ENCODE measurements at regions not wholly inside any gene's neighbourhood (a gene's known extent, or its start where the extent isn't known, plus 50 kb on each side); places are given as distances from the start of the nearest gene placed in this dataset.

DNA sequence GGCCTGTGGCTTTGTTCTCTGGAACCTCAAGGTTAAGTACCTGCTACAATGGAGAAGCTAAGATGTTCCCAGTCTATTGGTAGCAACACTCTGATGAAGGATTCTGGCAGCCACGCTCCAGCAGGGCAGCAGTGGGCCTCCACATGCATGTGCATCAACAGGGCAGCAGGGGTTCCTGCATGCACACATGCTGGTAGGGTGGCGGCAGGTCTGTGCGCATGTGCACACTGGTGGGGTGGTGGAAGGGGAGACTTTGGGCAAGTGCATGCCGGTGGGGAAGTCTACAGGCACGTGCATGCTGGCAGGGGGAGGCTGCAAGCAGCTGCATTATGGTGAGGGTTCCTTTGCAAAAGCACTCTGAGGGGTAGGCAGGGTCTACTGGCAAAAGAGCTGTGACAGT, 160.7 kb downstream of the NKX6-1 start (continued):
- TF ChIP-seq MYC (IDR thresholded peaks at IDR 0.05; ENCODE audit: insufficient read depth, insufficient read length, insufficient replicate concordance, low read length, severe bottlenecking) (no peak), CBX3 (IDR thresholded peaks at IDR 0.05; ENCODE audit: borderline replicate concordance, low read depth) (no peak)

DNA sequence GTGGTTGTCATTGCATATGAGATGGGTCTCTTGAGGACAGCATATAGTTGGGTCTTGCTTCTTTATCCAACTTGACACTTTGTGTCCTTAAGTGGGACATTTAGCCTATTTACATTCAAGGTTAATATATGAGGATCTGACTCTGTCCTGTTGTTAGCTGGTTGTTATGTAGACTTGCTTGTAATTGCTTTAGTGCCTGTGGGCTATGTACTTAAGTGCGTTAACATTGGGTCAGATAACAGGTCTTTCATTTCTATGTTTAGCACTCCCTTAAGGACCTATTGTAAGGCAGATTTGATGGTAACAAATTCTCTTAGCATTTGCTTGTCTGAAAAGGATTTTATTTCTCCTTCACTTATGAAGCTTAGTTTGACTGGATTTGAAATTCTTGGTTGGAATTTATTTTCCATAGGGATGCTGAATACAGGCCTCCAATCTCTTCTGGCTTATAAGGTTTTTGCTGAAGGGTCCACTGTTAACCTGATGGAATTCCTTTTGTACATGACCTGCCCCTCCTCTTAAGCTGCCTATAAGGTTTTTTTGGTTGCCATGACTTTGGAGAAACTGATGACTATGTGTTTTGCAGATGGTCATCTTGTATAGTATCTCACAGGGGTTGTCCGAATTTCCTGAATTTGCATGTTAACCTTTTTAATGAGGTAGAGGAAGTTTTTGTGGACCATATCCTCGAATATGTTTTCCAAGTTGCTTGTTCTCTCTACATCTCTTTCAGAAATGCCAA, 162.0 kb downstream of the NKX6-1 start:
- H3K9me3 ChIP-seq (replicated peaks; ENCODE audit: control insufficient read depth, insufficient read depth, low read length) = no peaks in the 10 kb centered on the region
- no peaks in the 10 kb centered on the region for H3K36me3 ChIP-seq (ENCODE audit: control insufficient read depth in 2 of 2, insufficient read depth in 2 of 2, low read length in 1 of 2)
- no peaks in the 10 kb centered on the region for H3K79me2 ChIP-seq (ENCODE audit: control insufficient read depth, insufficient read depth, low read length)
- ATAC-seq = no peak
- no peak overlapping the region for H3K4me2 ChIP-seq (ENCODE audit: control insufficient read depth, insufficient read depth)
- ChIA-PET RAD21 (ENCODE audit: unreplicated experiment) (no interaction called here), CTCF (no interaction called here), SMC1A (ENCODE audit: uncharacterized antibody, unreplicated experiment) (no interaction called here), POLR2A (no interaction called here)
- no peak overlapping the region for H3K27ac ChIP-seq (ENCODE audit: control insufficient read depth, insufficient read depth)
- no peak overlapping the region for H2AFZ ChIP-seq (ENCODE audit: control insufficient read depth, low read depth, low read length)
- in situ Hi-C loops (cut with MboI) (no loop called here), intact Hi-C loops (cut with micrococcal nuclease; ENCODE audit: unreplicated experiment) (no loop called here)
- no peak overlapping the region for H3K4me3 ChIP-seq
- no peaks in the 10 kb centered on the region for H3K27me3 ChIP-seq (replicated peaks in 1 of 2; ENCODE audit: control insufficient read depth in 2 of 2, insufficient read depth in 2 of 2, low read length in 1 of 2)
- BruUV-seq (replicated peaks) = no TSS peak
- H3K4me1 ChIP-seq (ENCODE audit: control insufficient read depth, insufficient read depth, low read length) = no peaks in the 10 kb centered on the region
- H3K9ac ChIP-seq (ENCODE audit: control insufficient read depth, insufficient read depth, low read length) = no peak overlapping the region
- 50% methylated on average over 3 of the region's 3 CpGs for WGBS (ENCODE audit: insufficient coverage, insufficient replicate concordance, low lambda C conversion rate, missing lambda C conversion rate)
- no peak for FAIRE-seq
- no peaks in the 10 kb centered on the region for H4K20me1 ChIP-seq (ENCODE audit: control insufficient read depth, insufficient read depth)
- DNase-seq (ENCODE audit: low read depth, low spot score) = no peak
- TF ChIP-seq NRF1 (conservative IDR thresholded peaks at IDR 0.05; ENCODE audit: low read depth, low read length) = no peak
- TF ChIP-seq CBX3 (IDR thresholded peaks at IDR 0.05; ENCODE audit: borderline replicate concordance, low read depth) = no peak
- TF ChIP-seq, protein P1, sequence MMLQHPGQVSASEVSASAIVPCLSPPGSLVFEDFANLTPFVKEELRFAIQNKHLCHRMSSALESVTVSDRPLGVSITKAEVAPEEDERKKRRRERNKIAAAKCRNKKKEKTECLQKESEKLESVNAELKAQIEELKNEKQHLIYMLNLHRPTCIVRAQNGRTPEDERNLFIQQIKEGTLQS (IDR thresholded peaks at IDR 0.05; ENCODE audit: borderline replicate concordance, extremely low read depth, low read depth, low read length) = no peak
- no peak for TF ChIP-seq JUNB (IDR thresholded peaks at IDR 0.05)
- TF ChIP-seq SMARCA5 (IDR thresholded peaks at IDR 0.05) = no peak
- no peak for TF ChIP-seq SMC3 (IDR thresholded peaks at IDR 0.05; ENCODE audit: borderline replicate concordance, low read length)
- TF ChIP-seq RFX5 (IDR thresholded peaks at IDR 0.05; ENCODE audit: low read depth, low read length) = no peak
- TF ChIP-seq, protein P2, sequence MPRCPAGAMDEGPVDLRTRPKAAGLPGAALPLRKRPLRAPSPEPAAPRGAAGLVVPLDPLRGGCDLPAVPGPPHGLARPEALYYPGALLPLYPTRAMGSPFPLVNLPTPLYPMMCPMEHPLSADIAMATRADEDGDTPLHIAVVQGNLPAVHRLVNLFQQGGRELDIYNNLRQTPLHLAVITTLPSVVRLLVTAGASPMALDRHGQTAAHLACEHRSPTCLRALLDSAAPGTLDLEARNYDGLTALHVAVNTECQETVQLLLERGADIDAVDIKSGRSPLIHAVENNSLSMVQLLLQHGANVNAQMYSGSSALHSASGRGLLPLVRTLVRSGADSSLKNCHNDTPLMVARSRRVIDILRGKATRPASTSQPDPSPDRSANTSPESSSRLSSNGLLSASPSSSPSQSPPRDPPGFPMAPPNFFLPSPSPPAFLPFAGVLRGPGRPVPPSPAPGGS (IDR thresholded peaks at IDR 0.05; ENCODE audit: borderline replicate concordance, insufficient read depth, low read depth, low read length, poor library complexity, severe bottlenecking) = no peak
- TF ChIP-seq FOXK2 (IDR thresholded peaks at IDR 0.05) = no peak
- no peak for TF ChIP-seq NR2F1 (conservative IDR thresholded peaks at IDR 0.05)
- TF ChIP-seq POU2F2 (IDR thresholded peaks at IDR 0.05; ENCODE audit: borderline replicate concordance, low read depth, low read length) = no peak
- no peak for TF ChIP-seq IKZF2 (IDR thresholded peaks at IDR 0.05)
- TF ChIP-seq, protein P3, sequence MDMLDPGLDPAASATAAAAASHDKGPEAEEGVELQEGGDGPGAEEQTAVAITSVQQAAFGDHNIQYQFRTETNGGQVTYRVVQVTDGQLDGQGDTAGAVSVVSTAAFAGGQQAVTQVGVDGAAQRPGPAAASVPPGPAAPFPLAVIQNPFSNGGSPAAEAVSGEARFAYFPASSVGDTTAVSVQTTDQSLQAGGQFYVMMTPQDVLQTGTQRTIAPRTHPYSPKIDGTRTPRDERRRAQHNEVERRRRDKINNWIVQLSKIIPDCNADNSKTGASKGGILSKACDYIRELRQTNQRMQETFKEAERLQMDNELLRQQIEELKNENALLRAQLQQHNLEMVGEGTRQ (IDR thresholded peaks at IDR 0.05; ENCODE audit: borderline replicate concordance, low read depth, low read length) = no peak
- no peak for TF ChIP-seq NFIC (IDR thresholded peaks at IDR 0.05; ENCODE audit: low read depth, low read length)
- TF ChIP-seq SREBF1 (IDR thresholded peaks at IDR 0.05; ENCODE audit: low read length) = no peak
- TF ChIP-seq, protein P4, sequence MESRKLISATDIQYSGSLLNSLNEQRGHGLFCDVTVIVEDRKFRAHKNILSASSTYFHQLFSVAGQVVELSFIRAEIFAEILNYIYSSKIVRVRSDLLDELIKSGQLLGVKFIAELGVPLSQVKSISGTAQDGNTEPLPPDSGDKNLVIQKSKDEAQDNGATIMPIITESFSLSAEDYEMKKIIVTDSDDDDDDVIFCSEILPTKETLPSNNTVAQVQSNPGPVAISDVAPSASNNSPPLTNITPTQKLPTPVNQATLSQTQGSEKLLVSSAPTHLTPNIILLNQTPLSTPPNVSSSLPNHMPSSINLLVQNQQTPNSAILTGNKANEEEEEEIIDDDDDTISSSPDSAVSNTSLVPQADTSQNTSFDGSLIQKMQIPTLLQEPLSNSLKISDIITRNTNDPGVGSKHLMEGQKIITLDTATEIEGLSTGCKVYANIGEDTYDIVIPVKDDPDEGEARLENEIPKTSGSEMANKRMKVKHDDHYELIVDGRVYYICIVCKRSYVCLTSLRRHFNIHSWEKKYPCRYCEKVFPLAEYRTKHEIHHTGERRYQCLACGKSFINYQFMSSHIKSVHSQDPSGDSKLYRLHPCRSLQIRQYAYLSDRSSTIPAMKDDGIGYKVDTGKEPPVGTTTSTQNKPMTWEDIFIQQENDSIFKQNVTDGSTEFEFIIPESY (IDR thresholded peaks at IDR 0.05) = no peak
